Right ventricle myocardium superior (tissue), 1 donor: ENCODE measurements at regions not wholly inside any gene's neighbourhood (a gene's known extent, or its start where the extent isn't known, plus 50 kb on each side); places are given as distances from the start of the nearest gene placed in this dataset.

Experiments used
- ATAC-seq: fragments of 200-7000 bp; cut with Tn5 transposase; one replicate; pipeline ENCODE4 v1.9.1; 2020; ENCODE audit warnings: mild to moderate bottlenecking; ENCODE audit not compliant: poor library complexity
- DNase-seq: peaks from one replicate; pipeline ENCODE4 v3.0.0-alpha.2; 2020
- intact Hi-C: fragments of 100-400 bp; cut with DNase I; formaldehyde crosslinking; loops from one replicate; pipeline ENCODE4 v1.11.2; 2022
- donor health status: DM: no; HTN: yes; CAD: no; lungs with severe emphysema.

DNA sequence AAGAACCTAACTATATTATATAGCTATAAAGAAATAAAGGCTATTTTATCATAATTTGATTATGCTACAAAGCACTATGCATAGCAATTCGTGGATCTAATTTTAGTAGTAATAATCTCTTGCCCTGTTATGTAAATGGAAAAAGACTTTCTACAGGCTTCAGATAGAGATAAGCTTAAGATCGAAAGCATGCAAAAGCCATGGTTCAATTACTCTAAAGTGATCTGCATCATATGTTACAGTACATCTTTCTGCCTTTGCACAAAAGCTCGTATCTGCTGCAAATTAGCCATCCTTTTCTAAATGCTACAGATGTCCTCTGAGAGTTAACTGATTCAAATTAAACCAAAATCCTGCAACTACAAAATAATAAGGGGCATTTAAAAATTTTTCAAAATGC lies 234.8 kb upstream of the TMEM161B start:
- no peak for DNase-seq
- intact Hi-C loops: no loop called here
- no peak for ATAC-seq

DNA sequence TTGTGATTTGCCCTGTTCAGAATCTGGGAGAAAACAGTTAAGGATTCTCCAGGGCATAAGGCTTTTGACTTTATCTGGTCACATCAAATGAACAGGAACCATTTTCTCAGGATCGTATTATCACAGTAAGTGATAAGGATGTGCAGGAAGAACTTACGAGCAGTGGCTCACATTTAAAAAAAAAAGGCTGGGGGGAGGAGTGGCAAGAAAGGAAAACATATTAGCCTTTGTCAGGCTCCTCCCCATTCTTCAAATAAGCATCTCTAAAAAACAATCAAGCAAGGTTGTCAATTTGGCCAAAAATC lies 234.3 kb upstream of the TMEM161B start:
- intact Hi-C loops: no loop called here
- ATAC-seq: no peak

DNA sequence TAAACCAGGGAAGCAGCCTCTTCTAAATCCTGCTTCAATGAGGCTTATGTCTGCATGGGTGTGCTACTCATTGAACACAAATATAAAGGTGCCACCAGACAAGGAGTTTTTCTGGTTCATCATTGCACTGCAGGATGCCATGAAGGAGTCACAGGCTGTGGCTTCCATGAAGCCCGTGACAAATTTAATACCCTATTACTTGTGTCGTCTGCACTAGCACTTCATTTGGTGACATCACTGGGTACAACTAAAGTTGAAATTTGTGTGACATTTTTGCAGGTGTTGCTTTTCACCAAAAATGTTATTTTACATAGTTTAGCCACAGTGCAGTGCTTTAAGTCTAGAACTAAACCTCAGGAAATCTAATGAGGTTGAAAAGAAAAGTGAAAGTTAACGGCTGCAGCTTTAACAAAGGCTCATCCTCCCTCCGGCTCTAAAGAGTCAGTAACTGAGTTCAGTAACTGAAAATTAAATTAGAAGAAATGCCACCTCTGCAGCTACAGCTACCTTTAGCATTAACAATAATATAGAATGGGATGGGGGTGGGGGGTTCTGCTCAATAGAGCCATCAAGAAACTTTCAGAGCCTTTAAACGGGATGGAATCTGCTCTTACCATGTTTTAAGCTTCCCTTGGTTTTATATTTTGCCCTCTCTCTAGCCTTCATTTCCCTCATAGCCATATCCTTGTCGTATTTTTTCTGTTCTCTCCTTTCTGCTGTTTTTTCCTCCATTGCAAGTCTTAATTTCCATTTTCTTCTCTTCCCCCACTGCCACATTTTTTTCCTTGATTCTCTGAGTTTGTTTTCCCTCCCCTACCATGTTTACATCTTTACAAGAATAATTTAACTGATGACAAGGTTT lies 233.8 kb upstream of the TMEM161B start:
- ATAC-seq: no peak
- intact Hi-C loops: no loop called here
- DNase-seq: no peak

More for the DNA sequence above, 234.3 kb upstream of the TMEM161B start:
- DNase-seq: no peak

DNA sequence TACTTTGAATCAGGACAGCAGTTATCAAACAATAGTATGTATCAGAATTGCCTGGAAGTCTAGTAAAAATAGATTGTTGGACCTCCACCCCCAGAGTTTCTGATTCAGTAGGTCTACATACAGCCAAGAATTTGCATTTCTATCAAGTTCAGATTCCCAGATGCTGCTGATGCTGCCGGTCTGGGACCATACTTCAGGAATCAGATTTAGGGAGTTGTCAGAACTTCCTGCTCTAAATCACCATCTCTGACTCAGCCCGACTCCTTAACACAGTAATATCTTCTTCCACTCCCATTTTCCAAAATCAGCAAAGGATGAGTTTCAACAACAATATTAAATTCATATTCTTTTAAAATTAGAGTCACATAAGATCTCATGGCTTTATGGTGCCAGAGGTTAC lies 227.2 kb upstream of the TMEM161B start:
- intact Hi-C loops: no loop called here
- DNase-seq: no peak
- ATAC-seq: no peak

DNA sequence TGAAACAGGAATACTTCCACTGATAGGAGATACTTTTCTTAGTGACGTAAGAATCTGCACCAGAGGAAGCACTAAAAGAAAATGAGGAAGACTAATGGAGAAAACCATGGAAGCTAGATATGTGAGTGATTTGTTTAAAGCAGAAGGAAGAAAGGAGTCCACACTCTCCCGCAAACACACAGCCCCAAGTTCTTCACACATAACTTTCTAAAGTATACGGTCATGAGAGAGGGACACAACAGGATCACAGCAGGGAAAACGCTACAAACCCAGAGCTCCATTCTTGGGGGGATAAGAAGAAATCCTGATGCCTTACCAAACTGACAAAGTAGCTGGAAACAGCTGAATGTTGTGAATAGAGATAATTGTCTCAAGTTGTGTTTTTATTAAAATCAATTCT lies 222.2 kb upstream of the TMEM161B start:
- intact Hi-C loops: no loop called here
- ATAC-seq (no peak), DNase-seq (no peak)

DNA sequence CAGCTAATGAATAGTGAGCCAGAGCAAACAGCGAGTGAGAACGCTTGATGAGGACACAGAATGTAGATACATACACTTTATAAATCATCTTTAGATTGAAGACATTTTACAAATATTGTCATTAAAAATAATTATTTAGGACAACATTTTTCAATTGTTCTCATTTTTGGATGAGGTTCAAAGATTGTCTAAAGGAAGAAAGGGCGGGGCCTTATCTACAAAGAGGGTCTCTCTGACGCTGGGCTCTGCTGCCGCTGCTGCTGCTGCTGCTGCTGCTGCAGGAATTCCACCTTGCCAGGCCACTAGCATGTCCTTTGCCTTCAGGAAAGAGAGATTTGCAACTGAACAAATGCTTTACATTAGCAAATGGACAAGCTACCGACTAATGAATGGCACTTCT lies 220.7 kb upstream of the TMEM161B start:
- DNase-seq (no peak), ATAC-seq (no peak)
- intact Hi-C loops: no loop called here

DNA sequence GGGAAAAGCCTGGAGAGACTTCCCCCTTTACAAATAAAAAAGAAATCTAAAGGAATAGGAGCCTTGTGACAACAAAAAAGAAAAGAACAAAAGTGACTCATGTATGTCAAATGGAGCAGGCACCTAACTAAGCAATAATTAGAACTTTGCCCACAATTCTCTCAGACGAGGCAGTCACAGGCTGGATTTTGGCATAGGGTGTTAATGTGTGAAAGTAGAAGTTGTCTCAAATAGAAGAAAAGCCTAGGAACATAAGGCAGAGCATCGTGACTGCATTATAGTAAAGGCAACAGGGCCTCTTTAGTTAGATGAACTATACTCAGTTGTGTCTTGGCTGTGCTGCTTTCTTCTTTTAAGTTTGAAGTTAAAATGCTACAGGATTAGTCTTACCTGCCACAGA lies 219.9 kb upstream of the TMEM161B start:
- no peak for ATAC-seq
- intact Hi-C loops: no loop called here
- no peak for DNase-seq

DNA sequence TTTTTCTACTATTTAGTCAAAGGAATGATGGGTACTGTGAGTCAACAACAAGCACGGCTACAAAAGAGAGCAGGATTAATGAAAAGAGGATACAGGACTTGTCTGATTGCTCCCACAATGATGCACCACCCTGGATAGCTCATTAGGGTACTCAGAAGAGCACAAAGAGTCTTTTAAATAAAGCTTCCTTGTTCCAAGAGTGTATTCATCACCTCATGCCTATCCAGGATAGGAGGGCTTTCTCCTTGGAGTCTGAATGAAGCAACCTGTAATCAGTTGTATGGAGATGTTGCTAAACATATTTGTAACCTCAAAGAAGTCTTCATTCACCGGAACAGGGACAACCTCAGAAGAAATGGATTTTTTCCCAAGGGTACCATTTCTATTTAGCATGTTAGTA lies 219.5 kb upstream of the TMEM161B start:
- intact Hi-C loops: no loop called here
- DNase-seq: no peak
- ATAC-seq: no peak

DNA sequence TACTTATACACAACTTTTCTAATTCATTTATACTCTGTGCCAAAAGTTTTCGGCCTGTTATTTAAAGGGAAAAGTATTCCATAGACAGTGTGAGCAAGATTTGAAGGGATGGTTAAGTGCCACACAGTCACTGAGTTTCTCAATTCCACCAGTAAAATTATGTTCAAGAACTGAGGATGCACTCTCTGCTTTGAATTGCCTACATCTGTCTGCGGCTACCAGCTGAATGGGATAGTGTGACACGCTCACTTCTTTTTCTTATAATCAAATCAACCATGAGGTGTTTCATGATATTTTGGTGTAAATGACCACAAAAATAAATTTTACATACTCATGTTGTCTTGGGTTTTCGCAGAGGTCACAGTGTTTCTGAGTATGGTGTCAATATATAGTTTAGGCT lies 218.4 kb upstream of the TMEM161B start:
- ATAC-seq (no peak), DNase-seq (no peak)
- intact Hi-C loops: no loop called here

DNA sequence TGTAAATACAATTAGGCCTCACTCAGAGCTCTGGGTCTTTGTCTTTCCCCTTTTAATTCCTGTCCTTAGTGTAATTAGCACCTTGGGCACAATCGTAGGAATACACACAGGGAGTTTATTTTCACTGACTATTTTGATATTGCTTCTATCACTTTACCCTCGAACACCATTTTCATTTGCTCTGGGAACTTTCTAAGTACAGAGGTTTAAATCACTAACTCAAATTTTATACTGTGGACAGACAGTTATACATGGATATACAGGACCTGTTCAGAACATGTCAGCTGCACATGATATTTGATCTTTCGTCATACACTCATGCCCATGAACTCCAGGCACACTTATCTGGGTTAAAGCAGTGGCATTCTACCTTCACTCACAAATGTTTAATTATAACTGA lies 217.8 kb upstream of the TMEM161B start:
- no peak for ATAC-seq
- intact Hi-C loops: no loop called here

DNA sequence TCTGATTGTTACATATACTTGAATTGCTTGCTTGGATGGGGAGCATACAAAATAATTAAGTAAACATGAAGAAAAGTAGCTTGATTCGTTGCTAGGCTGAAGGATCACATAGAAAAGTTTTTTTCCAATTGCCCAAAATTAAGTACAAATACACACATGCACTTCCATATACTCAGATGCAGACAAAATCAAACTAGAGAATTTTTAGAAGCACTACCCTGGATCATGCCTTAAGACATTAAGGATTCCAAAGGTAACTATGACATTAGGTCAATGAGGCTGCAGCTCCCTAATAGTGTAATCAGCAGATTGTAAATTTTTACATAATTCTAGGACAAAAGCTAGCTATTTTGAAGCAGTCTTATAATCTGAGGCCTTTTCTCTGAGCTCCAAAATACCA lies 216.9 kb upstream of the TMEM161B start:
- DNase-seq: no peak
- intact Hi-C loops: no loop called here
- ATAC-seq: no peak

More for the DNA sequence above, 217.8 kb upstream of the TMEM161B start:
- DNase-seq: no peak

DNA sequence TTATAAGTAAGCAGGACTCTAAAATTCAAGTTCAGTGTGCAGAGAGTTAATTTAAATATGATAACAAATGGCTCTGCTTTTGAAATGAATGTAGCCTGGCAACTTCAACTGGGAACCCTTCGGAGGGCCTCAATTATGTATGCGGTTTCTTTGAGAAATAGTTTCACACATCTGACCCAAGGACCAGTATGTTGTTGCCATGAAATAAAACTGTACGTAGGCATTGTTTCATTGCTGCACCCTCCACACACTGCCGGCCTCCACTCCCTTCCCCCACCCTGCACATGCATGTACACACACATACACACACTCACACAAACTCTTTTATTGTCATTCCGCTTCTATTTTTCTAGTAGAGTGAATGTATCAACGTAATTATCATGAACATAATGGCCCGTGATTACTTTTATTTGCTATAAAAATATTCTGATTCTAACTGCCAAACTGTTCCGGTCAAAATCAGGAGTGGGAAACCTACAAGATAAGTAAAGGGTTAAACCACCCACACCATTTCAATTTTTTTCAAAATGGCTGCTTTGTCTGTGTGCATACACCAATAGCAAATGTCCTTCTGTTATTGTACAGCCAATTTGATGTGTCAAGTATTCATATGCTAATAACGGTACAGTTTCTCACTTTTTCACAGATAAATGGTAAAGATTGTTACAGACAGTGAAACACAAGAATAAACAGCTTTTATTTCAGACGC lies 215.5 kb upstream of the TMEM161B start:
- DNase-seq (no peak), ATAC-seq (no peak)
- intact Hi-C loops: no loop called here

DNA sequence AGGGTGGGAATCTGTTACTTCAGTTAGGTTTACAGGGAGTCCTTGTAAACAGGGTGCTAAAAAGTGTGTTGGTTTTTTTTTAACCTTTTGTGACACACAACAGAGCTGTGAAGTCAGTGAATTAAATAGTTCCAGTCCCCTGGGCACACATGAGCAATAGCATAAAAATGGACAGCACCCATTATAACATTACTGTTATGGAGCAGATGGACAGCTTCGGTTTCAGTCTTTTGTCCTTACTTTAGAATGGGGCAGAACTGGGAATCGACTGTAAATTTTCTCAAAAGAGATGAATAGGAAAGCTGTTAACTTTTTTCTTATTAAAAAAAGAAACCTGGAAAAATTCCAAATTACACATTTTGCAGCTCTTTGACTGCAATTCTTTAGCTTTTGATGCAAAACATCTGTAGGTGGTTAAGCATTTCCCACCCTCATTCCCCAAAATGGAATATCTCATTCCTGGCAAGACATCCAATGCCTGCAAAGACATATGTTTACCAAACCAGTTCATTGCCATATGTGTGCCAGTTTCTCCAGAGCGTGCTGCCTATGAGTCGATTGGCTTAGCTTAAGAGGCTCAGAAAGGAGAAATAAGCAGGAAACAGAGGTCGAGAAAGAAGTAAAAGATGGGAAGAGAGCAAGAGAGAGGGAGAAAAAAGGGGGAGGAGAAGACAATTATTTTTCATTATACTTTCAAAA lies 212.3 kb upstream of the TMEM161B start:
- intact Hi-C loops: no loop called here
- DNase-seq (no peak), ATAC-seq (no peak)

DNA sequence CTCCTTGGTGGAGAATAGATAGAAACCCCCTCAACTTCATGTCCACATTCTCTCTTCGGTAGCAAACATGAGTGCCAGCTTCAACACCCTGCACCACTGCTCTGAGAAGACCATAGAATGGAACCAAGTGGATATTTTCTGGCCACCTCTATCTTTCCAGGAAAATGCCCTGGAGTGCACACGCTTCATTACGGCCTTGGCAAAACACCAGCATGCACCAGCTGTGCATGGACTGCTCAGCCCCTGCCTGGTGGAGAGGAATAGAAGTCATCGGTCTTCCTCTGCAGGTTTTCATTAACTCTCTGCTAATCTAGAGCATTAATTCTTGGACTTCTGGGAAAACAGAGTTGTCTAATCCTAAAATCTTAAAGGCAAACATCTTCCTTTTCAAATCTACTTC lies 211.6 kb upstream of the TMEM161B start:
- DNase-seq (no peak), ATAC-seq (no peak)
- intact Hi-C loops: no loop called here

DNA sequence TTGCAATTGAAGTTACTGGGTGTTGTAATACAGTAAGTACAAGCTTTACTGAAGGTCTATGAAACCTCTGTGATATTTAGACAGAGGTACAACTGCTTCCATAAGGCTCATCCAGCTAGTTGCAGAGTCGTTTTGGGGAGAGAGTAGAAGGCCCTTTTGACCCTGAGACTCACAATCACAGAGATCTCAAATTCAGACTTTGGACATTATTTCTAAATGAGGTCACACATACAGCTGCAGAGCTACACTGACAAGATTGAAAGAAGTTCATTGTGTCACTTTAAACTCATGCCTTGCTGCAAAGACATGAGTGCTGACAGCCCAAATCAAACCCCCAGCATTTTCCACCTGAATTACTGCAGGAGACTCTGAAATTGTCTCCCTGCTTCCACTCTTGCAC lies 205.9 kb upstream of the TMEM161B start:
- ATAC-seq: no peak
- no peak for DNase-seq
- intact Hi-C loops: no loop called here

DNA sequence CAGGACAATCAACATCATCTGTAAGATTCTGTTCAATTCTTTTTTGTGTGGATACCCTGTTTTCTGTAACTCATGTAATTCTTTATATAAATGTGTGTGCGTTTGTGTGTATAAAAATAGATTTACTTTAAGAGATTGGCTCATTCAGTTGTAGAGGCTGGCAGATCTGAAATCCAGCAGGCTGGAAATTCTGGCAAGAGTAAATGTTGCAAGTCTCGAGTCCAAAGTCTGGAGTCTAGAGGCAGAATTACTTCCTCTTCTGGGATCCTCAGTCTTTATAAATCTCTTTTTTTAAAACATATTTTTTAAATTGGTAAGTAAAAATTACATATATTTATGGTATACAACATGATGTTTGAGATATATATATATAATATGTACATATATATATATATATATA lies 202.1 kb upstream of the TMEM161B start:
- no peak for ATAC-seq
- no peak for DNase-seq
- intact Hi-C loops: no loop called here

DNA sequence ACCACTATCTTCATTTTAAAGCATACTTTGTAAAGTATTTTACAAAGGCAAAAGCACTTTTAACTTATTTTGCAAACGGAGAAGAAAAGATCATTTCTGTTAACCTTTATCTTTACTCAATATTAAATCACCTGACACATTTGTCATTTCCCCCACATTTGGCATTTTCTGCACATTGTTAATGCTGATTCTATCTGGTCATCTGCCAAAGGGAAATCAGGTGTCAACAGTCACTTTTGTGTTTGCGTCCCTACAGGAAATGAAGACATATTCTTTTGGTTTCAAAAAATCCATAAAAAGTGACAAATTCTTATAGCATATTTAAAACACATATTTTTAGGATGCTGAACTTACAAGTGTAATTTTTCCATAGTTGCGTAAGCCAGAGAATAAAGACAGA lies 191.3 kb upstream of the TMEM161B start:
- ATAC-seq (no peak), DNase-seq (no peak)
- intact Hi-C loops: no loop called here

DNA sequence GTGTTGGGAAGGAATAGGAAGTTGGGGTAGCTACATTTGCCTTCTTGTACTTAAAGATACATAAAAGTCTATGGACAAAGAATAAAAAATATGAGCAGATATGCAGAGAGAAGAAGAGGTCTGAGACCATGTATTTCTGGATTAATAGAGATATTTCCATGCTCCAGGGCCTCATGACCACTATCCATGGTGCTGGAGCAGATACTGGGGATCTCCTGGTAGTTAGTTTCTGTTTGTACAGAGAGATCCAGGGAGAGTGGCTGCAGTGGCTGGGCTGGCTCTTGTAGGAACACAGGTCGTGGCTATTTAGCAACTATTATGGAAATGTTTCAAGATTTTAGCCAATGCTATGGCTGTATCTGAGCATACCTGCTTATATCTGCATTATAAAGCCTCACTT lies 184.2 kb upstream of the TMEM161B start:
- intact Hi-C loops: no loop called here
- DNase-seq (no peak), ATAC-seq (no peak)

DNA sequence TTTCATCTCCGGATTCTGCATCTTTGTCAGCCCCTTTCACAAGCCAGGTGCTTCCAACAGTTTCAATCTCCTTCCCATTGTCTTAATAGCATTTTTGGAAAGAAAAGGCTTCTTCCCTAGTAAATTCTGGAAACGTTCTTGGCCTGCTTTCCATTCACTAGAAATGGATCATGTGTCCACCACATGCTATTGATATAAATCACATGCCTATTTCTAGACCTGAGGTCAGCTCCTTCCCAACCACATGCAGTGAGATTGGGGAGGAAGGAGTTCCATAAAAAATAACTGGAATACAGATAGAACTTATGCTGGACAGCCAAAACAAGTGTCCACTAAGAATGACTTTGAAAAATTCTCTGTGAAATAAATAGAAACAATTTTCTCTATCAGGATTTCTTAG lies 181.6 kb upstream of the TMEM161B start:
- no peak for ATAC-seq
- intact Hi-C loops: no loop called here
- DNase-seq: no peak

DNA sequence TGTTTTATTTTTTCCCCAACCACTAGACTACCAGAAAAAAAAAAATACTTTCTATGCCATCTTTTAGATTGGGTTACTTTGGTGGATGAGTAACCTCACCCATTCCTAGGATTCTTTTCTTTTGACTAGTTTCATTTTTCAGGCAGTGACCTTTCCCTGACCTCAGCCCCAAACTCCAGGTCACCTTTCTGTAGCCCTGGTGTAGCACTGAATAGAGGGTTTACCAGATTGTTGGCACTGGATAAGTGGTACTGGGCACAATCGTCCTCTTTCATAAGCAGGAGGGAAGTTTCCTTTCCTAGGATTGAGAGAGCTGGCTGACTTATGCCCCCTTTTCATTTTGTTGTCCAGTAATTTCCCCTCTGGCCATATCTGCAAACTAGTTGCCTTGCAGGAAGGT lies 169.4 kb upstream of the TMEM161B start:
- intact Hi-C loops: no loop called here
- ATAC-seq (no peak), DNase-seq (no peak)
